ENCODE measurements at regions not wholly inside any gene's neighbourhood (a gene's known extent, or its start where the extent isn't known, plus 50 kb on each side); places are given as distances from the start of the nearest gene placed in this dataset.
"Not testable (repeated sequence)": the region's sequence is repeated elsewhere in the genome, so short reads cannot be mapped to it uniquely, and the experiment has no call there.

GRCh38 chr15:26224266-26224665 is 361.1 kb upstream of the ATP10A start:
- Histone ChIP-seq H3K4me3 (ENCODE audit: low read depth, low read length) (no peak overlapping the region), H3K9me3 (ENCODE audit: control insufficient read depth, insufficient read depth, low read length) (peaks cover 14% of the 10 kb centered on the region), H3K27me3 (ENCODE audit: control insufficient read depth, insufficient read depth, low read length) (no peaks in the 10 kb centered on the region), H3K27ac (ENCODE audit: low read depth, low read length) (no peak overlapping the region)
- TF ChIP-seq, protein P1, sequence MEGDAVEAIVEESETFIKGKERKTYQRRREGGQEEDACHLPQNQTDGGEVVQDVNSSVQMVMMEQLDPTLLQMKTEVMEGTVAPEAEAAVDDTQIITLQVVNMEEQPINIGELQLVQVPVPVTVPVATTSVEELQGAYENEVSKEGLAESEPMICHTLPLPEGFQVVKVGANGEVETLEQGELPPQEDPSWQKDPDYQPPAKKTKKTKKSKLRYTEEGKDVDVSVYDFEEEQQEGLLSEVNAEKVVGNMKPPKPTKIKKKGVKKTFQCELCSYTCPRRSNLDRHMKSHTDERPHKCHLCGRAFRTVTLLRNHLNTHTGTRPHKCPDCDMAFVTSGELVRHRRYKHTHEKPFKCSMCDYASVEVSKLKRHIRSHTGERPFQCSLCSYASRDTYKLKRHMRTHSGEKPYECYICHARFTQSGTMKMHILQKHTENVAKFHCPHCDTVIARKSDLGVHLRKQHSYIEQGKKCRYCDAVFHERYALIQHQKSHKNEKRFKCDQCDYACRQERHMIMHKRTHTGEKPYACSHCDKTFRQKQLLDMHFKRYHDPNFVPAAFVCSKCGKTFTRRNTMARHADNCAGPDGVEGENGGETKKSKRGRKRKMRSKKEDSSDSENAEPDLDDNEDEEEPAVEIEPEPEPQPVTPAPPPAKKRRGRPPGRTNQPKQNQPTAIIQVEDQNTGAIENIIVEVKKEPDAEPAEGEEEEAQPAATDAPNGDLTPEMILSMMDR (IDR thresholded peaks at IDR 0.05; ENCODE audit: low read depth, low read length): no peak
- DNase-seq (ENCODE audit: low read depth, low spot score): no peak
- ChIA-PET POLR2A (no interaction called here), CTCF (no interaction called here)

DNA sequence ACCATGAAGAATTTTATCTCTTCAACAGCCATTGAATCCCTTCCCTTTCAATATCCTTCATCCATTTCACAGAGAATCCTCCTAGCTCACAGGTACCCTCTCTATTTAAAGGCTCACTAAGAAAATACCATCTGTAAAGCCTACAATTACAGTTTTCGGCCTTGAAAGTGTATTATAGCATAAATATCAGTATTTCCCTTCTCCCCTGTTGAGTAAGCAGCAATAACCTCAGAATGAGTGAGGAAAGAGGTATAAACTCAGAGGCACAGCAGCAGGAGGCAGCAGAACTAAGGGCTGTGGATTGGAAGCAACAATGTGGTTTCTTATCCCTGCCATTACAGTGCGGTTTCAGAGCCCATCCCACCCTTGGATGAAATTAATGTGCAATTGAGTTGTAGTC is 360.6 kb upstream of the ATP10A start:
- H3K27me3 ChIP-seq (ENCODE audit: control insufficient read depth, insufficient read depth, low read length): no peaks in the 10 kb centered on the region
- DNase-seq (ENCODE audit: low read depth, low spot score): no peak
- H3K9me3 ChIP-seq (ENCODE audit: control insufficient read depth, insufficient read depth, low read length): peaks cover 14% of the 10 kb centered on the region
- no peak overlapping the region for H3K4me3 ChIP-seq (ENCODE audit: low read depth, low read length)
- CTCF ChIA-PET: no interaction called here
- TF ChIP-seq, protein P1 (IDR thresholded peaks at IDR 0.05; ENCODE audit: low read depth, low read length): no peak
- POLR2A ChIA-PET: no interaction called here
- no peak overlapping the region for H3K27ac ChIP-seq (ENCODE audit: low read depth, low read length)

- ChIA-PET CTCF (no interaction called here), POLR2A (no interaction called here)
- Histone ChIP-seq H3K4me3 (ENCODE audit: low read depth, low read length) (no peak overlapping the region), H3K27ac (ENCODE audit: low read depth, low read length) (no peak overlapping the region), H3K9me3 (ENCODE audit: control insufficient read depth, insufficient read depth, low read length) (peaks cover 10% of the 10 kb centered on the region), H3K27me3 (ENCODE audit: control insufficient read depth, insufficient read depth, low read length) (no peaks in the 10 kb centered on the region)
- TF ChIP-seq, protein P1 (IDR thresholded peaks at IDR 0.05; ENCODE audit: low read depth, low read length): no peak
- DNase-seq (ENCODE audit: low read depth, low spot score): no peak
Observed at GRCh38 chr15:26222781-26223180, 359.7 kb upstream of the ATP10A start.

DNA sequence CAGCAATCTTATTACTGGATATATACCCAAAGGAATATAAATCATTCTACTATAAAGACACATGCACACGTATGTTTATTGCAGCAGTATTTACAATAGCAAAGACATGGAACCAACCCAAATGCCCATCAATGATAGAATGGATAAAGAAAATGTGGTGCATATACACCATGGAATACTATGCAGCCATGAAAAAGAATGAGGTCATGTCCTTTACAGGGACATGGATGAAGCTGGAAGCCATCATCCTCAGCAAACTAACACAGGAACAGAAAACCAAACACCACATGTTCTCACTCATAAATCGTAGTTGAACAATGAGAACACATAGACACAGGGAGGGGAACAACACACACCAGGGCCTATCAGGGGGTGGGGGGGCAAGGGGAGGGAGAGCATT is 353.9 kb upstream of the ATP10A start:
- H3K27me3 ChIP-seq (ENCODE audit: control insufficient read depth, insufficient read depth, low read length); H3K4me3 ChIP-seq (ENCODE audit: low read depth, low read length); DNase-seq (ENCODE audit: low read depth, low spot score); H3K9me3 ChIP-seq (ENCODE audit: control insufficient read depth, insufficient read depth, low read length); POLR2A ChIA-PET; CTCF ChIA-PET; H3K27ac ChIP-seq (ENCODE audit: low read depth, low read length): not testable (repeated sequence)

- CTCF ChIA-PET: no interaction called here
Observed at GRCh38 chr15:26214290-26214689, 351.2 kb upstream of the ATP10A start.

More at GRCh38 chr15:26214290-26214689, 351.2 kb upstream of the ATP10A start:
- Histone ChIP-seq H3K27me3 (ENCODE audit: control insufficient read depth, insufficient read depth, low read length) (no peaks in the 10 kb centered on the region), H3K4me3 (ENCODE audit: low read depth, low read length) (no peak overlapping the region), H3K27ac (ENCODE audit: low read depth, low read length) (no peak overlapping the region), H3K9me3 (ENCODE audit: control insufficient read depth, insufficient read depth, low read length) (no peaks in the 10 kb centered on the region)
- POLR2A ChIA-PET: no interaction called here
- DNase-seq (ENCODE audit: low read depth, low spot score): no peak
- TF ChIP-seq, protein P1 (IDR thresholded peaks at IDR 0.05; ENCODE audit: low read depth, low read length): no peak
